AG20443 (cell line): ENCODE measurements at regions not wholly inside any gene's neighbourhood (a gene's known extent, or its start where the extent isn't known, plus 50 kb on each side); places are given as distances from the start of the nearest gene placed in this dataset.
A peak's percentile ranks its signal among the peaks of the same experiment; 100 is the strongest.

Experiments used
- DNase-seq: peaks from one replicate; pipeline ENCODE4 v3.0.0; 2012; ENCODE audit warnings: low spot score, mixed read lengths

- no peak for DNase-seq
These were observed 410.3 kb upstream of the RASGEF1B start for GRCh38 chr4:81881855-81882621.

GRCh38 chr4:81876106-81876505 lies 404.4 kb upstream of the RASGEF1B start:
- no peak for DNase-seq

DNA sequence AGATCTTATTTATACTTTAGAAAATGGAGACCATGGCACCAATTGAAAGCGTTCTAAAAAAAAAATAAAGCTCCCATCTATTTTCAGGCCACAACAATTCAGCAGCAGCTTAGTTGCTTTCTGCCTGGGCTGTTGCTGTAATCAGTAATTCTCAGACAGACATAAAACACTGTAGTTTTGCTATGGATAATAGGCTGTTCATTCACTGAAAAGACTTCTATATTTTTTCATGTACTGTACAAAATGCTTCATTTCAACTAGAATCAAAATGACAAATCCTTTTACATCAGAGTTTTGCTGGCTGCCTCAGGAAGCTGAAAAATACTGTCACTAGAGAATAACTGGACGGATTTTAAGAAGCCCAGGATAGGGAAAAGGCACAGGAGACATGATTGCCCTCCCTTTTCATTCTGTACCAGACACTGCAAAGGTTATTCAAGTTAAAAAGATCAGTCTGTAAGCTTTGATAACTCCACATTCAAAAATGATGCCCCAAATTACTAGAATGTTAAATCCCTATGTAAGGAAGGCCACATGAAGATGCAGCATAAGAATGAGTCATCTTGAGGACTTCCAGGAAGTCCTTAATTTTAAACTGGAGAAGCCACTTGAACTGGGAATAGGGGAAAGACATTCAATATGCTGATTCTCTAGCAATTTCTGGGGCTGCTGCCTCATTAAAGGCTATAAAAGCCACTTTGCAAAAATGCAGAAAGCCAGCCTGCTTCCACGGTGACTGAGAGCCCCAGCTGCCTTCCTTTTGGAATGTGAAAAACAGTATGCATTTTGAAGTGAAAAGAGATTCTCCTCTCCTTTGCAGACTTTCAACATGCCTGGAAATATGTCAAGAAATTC lies 403.2 kb upstream of the RASGEF1B start:
- no peak for DNase-seq

DNA sequence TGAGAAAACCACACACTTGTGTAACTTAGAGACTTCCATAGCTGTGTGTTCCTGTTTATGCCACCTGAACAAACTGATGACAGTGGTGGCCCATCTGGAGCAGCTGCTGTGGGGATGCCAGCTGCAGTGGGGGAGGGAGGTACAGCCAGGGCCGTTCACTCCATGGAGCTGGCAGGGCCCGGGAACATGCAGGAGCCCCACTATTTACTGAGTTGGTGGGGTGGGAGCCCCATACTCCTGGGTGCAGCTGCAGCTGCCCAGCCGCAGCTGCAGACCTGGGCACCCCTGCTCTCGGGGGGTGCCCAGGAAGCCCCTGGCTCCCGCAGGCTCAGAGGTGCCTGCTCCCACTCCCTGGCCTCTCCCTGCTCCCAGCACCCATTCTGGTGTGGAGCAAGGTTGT lies 398.6 kb upstream of the RASGEF1B start:
- DNase-seq, result no peak

DNA sequence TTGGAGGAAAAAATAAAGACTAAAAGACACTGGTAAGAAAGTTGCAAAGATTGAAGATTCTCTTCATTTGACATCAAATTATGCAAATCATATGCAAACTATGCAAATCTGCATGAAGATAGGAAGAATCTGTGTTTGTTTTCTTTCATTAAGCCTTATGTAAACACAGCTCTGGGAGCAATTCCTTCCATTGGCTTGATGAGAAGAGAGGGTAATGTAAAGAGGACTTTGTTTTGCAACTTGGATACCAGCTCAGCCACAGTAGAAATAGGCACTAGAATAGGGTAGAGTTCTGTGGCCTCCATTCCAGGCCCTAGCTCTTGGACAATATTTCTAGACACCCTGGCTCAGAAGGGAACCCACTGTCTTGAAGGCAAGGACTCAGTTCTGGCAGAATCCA lies 388.4 kb upstream of the RASGEF1B start:
- no peak for DNase-seq

GRCh38 chr4:81854406-81854805 lies 382.7 kb upstream of the RASGEF1B start:
- DNase-seq, result no peak

- no peak for DNase-seq
These were observed 380.5 kb upstream of the RASGEF1B start for GRCh38 chr4:81852031-81852715.

DNA sequence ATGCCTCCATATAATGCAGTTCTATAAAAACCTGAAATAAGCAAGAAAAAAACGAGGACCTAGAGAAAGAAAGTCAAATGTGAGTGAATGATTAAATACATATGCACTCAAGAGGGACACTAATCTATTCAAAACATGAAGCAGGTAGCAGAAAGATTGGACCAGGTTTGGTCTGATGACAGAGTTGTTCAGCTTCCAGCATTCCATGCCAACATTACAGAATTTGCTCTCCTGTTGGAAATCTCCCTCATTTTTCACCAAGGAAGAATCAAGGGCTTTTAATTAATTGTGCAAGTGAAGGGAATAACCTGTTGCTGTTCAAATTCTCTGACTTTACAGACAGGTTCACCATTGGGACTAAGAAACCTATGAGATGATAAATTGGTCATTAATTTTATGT lies 379.0 kb upstream of the RASGEF1B start:
- DNase-seq, result no peak

DNA sequence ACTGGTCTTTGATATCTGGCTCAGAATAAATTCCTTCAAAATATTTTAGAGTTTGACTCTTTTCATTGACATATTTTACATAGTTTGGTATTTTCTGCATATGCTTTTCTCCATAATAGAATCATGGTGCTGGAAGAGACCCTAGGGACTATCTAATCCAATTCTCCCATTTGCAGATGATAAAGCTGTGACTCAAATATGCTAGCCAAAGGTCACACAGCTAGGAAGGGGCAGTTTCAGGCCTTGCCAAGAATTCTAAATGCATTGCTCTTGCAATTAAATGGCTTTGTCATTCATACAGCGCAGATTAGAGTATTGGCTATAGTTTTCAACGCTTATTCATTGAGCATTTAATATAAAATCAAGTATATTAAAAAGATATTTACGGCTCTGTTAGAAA lies 374.1 kb upstream of the RASGEF1B start:
- DNase-seq, result no peak

GRCh38 chr4:81845273-81845672 lies 373.6 kb upstream of the RASGEF1B start:
- DNase-seq, result no peak

DNA sequence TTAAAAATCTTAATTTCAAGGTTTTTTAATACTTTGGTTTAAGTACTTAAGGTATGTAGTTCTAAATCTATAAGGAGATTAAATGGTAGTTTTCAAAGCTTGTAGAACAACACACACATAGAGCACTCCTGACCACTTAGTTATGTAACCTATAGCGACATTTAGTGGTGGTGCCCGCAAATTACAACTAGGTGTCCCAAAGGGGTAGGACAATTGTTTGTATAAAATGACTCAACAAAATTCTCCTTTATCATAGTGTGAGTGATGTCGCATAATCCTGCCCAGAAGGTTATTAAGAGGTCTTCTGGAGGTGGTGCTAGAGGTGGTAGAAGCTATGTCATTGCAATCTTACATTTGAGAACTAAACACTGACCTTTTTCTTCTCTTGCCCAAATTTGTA lies 373.0 kb upstream of the RASGEF1B start:
- DNase-seq, result peak; percentile 69

GRCh38 chr4:81839347-81840042 lies 367.8 kb upstream of the RASGEF1B start:
- DNase-seq, result no peak

- no peak for DNase-seq
These were observed 366.9 kb upstream of the RASGEF1B start for GRCh38 chr4:81838586-81838985.

- no peak for DNase-seq
These were observed 365.0 kb upstream of the RASGEF1B start for GRCh38 chr4:81836716-81837115.

- DNase-seq, result no peak
These were observed 361.9 kb upstream of the RASGEF1B start for GRCh38 chr4:81833576-81833975.

GRCh38 chr4:81828991-81829390 lies 357.3 kb upstream of the RASGEF1B start:
- DNase-seq, result no peak

- no peak for DNase-seq
These were observed 356.0 kb upstream of the RASGEF1B start for GRCh38 chr4:81827577-81828202.

- DNase-seq, result no peak
These were observed 355.2 kb upstream of the RASGEF1B start for GRCh38 chr4:81826817-81827424.

GRCh38 chr4:81826335-81826734 lies 354.6 kb upstream of the RASGEF1B start:
- no peak for DNase-seq

- DNase-seq, result no peak
These were observed 346.7 kb upstream of the RASGEF1B start for GRCh38 chr4:81818385-81818920.
